WTC11 (cell line): ENCODE measurements at regions not wholly inside any gene's neighbourhood (a gene's known extent, or its start where the extent isn't known, plus 50 kb on each side); places are given as distances from the start of the nearest gene placed in this dataset.

ENCODE experiments used
- NFE2L1 ChIP-seq: sonication (generic); formaldehyde crosslinking; IDR thresholded peaks from 2 replicates; pipeline ENCODE4 v1.8.1; 2023; ENCODE audit warnings: missing genetic modification reagents
- RELA ChIP-seq: sonication (generic); formaldehyde crosslinking; IDR thresholded peaks from 2 replicates; pipeline ENCODE4 v1.8.1; 2022; ENCODE audit warnings: missing genetic modification reagents, mild to moderate bottlenecking, borderline replicate concordance
- SP1 ChIP-seq: sonication (generic); formaldehyde crosslinking; conservative IDR thresholded peaks from 2 replicates; pipeline ENCODE4 v1.8.1; 2022; ENCODE audit warnings: missing genetic modification reagents
- TF ChIP-seq, protein P1 (sequence below): fragments of 200-600 bp; IDR thresholded peaks from 2 replicates; pipeline ENCODE4 v1.8.0; 2022; ENCODE audit warnings: antibody characterized with exemption

DNA sequence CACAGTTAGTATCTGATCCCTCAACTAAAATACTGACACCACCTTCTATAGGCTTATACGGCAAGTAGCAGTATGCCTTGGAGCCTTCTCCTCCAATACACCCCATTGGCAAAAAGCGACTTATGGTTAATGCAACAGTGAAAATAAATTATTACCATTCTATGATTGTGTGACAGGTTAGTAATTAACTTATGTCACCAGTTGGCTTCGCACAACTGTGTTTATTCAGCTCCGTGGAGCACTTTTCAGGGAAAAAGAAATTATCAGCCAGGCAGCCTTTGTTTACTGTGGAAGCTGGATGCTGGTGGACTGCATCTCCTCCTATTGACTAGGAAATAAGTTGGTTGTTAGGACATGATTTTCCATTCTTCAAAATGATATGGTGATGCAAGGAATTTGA, 833.8 kb upstream of the RBFOX1 start:
- no peak for TF ChIP-seq SP1 (CRISPR knock-in tag)
- TF ChIP-seq, protein P1, sequence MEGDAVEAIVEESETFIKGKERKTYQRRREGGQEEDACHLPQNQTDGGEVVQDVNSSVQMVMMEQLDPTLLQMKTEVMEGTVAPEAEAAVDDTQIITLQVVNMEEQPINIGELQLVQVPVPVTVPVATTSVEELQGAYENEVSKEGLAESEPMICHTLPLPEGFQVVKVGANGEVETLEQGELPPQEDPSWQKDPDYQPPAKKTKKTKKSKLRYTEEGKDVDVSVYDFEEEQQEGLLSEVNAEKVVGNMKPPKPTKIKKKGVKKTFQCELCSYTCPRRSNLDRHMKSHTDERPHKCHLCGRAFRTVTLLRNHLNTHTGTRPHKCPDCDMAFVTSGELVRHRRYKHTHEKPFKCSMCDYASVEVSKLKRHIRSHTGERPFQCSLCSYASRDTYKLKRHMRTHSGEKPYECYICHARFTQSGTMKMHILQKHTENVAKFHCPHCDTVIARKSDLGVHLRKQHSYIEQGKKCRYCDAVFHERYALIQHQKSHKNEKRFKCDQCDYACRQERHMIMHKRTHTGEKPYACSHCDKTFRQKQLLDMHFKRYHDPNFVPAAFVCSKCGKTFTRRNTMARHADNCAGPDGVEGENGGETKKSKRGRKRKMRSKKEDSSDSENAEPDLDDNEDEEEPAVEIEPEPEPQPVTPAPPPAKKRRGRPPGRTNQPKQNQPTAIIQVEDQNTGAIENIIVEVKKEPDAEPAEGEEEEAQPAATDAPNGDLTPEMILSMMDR: no peak
- no peak for TF ChIP-seq RELA (CRISPR knock-in tag)
- TF ChIP-seq NFE2L1 (CRISPR knock-in tag): no peak
